ENCODE measurements at regions not wholly inside any gene's neighbourhood (a gene's known extent, or its start where the extent isn't known, plus 50 kb on each side); places are given as distances from the start of the nearest gene placed in this dataset.
"Not testable (repeated sequence)": the region's sequence is repeated elsewhere in the genome, so short reads cannot be mapped to it uniquely, and the experiment has no call there.

GRCh38 chr17:71180801-71181385, 939.9 kb upstream of the SOX9 start:
- peak; percentile 84 for DNase-seq

- DNase-seq = no peak
These were observed 937.7 kb upstream of the SOX9 start for GRCh38 chr17:71183066-71183660.

GRCh38 chr17:71184716-71185115, 936.1 kb upstream of the SOX9 start:
- DNase-seq = peak; percentile 51

DNA sequence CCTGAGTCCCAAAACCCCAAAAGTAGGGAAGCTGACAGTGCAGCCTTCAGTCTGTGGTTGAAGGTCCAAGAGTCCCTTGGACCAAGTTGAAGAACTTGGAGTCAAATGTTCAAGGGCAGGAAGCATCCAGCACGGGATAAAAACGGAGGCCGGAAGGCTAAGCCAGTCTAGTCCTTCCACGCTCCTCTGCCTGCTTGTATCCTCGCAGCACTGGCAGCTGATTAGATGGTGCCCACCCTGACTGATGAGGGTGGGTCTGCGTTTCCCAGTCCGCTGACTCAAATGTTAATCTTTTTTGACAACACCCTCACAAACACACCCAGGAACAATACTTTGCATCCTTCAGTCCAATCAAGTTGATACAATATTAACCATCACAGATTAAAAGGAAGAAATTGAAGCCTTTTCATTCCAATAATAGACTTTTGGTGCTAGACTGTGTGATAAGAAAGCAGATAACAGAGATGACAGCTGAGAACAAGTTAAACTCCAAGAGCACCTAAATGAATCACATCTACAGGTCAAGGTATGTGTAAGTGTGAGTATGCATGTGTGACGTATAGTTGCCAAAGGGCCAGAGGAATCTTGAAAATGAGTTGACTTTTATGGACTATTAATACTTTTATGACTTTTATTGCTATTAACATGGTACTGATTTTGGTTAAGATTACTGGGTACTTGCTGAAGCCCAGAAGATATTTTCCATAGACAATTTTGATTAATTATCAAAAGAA, 933.5 kb upstream of the SOX9 start:
- no peak for DNase-seq

GRCh38 chr17:71188811-71189492, 931.9 kb upstream of the SOX9 start:
- peak; percentile 97 for DNase-seq

GRCh38 chr17:71189493-71189831, 931.4 kb upstream of the SOX9 start:
- DNase-seq = no peak

- no peak for DNase-seq
These were observed 928.7 kb upstream of the SOX9 start for GRCh38 chr17:71192039-71192555.

- DNase-seq = no peak
These were observed 928.0 kb upstream of the SOX9 start for GRCh38 chr17:71192848-71193247.

DNA sequence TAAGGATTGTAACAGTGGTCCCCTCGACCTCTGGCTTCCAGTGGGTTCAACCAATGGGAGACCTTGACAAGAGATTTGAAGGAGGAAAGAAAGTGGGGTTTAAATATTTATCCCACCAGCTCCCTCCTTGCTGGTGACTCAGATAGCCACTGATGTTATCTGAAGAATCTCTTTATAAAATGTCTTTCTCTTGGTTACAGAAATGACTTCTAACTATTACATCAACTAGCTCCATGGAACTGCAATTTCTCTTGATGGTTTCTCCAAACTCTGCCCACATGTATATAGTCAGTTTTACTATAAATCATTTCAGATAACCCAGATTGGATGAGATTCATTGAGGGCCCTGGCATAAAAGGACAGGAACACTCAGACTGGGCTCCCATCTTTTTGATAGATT, 920.2 kb upstream of the SOX9 start:
- DNase-seq = peak; percentile 50

GRCh38 chr17:71201639-71202038, 919.2 kb upstream of the SOX9 start:
- no peak for DNase-seq

GRCh38 chr17:71202449-71202848, 918.4 kb upstream of the SOX9 start:
- no peak for DNase-seq

GRCh38 chr17:71203953-71204352, 916.9 kb upstream of the SOX9 start:
- DNase-seq = peak; percentile 68

DNA sequence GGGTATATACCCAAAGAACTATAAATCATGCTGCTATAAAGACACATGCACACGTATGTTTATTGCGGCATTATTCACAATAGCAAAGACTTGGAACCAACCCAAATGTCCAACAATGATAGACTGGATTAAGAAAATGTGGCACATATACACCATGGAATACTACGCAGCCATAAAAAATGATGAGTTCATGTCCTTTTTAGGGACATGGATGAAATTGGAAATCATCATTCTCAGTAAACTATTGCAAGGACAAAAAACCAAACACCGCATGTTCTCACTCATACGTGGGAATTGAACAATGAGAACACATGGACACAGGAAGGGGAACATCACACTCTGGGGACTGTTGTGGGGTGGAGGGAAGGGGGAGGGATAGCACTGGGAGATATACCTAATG, 914.9 kb upstream of the SOX9 start:
- DNase-seq = not testable (repeated sequence)

DNA sequence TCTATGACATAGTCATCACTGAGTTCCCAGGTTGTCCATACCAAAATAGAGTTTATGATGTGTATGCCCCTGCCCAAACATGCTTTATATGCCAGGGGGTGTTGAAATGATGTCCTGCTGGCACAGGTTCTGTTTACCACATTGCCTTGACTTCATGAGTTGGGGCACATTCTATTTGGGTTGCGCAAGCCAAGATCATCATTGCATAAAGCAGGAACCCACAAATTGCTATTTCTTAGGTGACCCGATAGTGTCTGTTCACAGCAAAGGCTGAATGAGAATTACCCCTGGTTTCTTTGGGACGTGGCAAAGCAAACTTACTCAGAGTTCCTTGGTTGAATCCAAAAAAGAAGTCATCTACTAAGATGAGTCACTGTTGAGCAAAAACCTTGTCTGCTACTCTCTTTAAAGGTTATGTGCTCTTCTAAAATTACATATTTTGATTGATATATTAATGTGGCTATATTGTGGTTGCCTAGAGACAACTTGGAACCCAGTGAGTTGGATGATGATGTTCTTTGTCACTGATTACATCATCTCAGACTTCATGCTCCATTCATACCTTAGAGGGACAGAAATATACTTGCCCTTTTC, 912.6 kb upstream of the SOX9 start:
- peak; percentile 93 for DNase-seq

DNA sequence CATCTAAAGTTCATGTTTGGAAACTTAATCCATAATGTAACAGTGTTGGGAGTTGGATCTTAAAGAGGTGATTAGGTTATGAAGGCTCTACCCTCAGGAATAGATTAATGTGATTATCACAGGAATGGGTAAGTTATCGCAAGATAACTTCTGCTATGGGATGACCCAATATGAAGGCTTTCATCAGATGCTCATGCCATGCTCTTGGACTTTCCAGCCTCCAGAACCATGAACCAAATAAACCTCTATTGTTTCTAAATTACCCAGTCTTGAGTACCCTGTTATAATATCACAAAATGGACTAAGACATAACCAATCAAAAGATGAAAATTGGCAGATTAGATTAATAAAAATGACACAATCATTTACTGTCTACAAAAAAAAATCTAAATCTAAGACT, 906.9 kb upstream of the SOX9 start:
- DNase-seq = no peak

DNA sequence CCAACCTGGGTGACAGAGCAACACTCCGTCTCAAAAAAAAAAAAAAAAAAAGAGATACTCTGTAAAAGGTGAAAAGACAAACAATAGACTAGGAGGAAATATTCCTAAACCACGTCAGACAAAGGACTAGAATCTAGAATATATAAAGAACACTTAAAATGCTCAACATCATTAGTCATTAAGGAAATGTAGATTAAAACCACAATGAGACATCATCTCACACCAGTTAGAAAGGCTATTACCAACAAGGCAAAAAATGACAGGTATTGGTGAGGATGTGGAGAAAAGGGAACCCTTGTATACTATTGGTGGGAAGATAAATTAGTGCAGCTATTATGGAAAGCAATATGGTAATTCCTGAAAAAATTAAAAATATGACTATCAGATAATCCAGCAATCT, 903.1 kb upstream of the SOX9 start:
- peak; percentile 41 for DNase-seq

DNA sequence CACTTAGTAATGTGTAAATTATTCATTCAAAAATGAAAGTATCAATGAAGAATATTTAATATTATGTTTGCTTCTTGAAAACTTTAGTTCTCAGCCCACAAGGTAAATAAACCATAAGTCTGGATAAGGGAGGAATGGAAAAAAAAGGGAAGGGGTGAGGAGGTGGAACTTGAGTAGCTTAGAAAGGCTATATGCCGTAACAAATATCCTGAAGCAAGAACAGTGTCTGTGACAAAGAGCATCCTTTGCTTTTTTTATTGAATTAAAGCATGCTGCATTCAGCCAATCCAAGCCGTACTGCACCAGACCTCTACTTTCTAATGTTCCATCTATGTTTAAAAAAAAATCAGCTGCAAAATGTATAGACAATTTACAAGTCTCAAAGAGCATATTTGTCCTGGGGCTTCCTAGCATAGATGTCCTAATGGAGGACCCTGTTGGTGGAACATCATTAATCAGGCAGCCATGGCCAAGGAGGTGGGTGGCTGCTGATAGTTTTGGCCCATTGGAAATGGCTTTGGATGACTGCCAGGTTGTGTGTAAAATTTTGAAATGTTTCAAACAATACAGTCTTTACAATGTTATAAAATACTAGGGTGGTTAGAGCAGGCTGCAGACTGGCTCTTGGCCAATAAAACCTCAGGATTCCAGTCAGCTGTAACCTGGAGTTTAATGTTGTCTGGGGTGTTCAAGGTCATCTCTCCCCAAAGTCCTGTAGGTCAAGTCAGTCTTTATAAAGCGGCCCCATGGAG, 895.8 kb upstream of the SOX9 start:
- DNase-seq = peak; percentile 49

- DNase-seq = no peak
These were observed 893.0 kb upstream of the SOX9 start for GRCh38 chr17:71227841-71228240.

DNA sequence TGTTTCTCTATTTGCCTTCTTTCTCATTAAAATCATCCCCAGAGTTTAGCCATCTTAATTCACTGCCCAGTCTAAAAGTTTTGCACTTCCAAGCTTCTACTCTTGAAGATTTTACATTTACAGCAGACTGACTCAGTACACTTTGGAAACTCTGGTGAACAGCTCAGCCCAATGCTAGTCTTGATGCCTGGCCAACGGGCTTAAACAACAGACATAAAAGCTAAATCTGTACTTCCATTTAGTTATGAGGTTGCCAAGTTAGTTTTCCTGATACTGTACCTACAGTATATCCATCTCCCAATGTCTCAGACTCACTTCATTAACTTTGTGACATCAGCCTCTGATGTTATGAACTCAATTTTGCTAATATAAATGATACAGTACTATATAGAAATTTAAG, 891.8 kb upstream of the SOX9 start:
- DNase-seq = peak; percentile 11

DNA sequence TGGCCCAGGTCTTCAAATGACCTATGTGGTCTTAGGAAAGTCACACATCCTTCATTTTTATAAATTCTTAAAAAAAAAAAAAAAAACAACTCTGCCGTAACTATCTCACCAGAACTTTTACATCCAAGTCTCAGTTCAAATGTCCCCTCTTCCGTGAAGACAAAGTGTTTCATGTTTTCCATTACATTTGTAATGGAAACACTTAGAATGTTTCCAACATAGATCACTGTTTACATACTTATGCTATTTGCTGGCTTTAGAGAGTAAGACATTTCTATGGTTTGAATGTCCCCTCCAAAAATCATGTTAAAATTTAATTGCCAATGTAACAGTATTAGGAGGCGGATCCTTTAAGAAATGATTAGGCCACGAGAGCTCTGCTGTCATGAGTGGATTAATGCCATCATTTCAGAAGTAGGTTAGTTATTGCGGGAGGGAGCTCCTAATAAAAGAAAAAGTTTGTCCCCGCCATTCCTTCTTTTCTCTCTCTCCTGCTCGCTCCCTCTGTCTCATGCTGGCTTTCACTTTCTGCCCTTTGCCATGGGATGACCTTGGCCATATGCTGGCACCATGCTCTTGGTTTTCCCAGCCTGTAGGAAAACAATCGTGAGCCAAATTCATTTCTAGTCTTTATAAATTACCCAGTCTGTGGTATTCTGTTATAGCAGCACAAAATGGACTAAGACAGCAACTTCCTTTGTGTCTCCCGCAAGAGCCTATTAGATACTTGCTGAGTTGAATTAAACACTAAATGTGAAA, 887.8 kb upstream of the SOX9 start:
- DNase-seq = peak; percentile 36

DNA sequence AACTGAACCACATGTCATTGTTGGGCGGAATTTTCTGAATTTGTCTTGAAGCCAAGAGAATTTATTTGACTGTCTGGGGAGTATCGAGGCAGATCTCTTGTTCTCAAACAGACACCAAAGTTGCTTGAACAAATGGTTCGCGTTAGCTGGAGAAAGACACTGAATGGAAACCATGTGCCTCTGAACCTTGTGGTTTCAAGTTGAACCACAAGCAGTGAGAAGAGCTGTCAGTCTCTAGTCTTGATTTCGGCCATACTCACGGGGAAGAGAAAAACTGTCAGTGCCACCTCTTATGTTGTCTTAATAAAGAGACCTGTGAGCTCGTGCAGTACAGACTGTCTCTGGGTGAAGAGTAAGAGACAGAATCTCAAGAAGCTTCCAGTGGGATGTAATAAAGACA, 886.5 kb upstream of the SOX9 start:
- peak; percentile 39 for DNase-seq

Measured in fibroblast of skin of right biceps (primary cell).